OCI-LY7 (cell line): ENCODE measurements at regions not wholly inside any gene's neighbourhood (a gene's known extent, or its start where the extent isn't known, plus 50 kb on each side); places are given as distances from the start of the nearest gene placed in this dataset.

ENCODE experiments used
- EZH2phosphoT487 ChIP-seq: fragments of 200-600 bp; sonication (generic); IDR thresholded peaks from 2 replicates; pipeline ENCODE4 v1.6.1; 2018; ENCODE audit warnings: low read depth, borderline replicate concordance, mild to moderate bottlenecking, mixed run types, antibody characterized with exemption, low read length, moderate library complexity, mixed read lengths
- TF ChIP-seq, protein P1 (sequence below): fragments of 200-600 bp; sonication (generic); conservative IDR thresholded peaks from 2 replicates; pipeline ENCODE4 v1.5.1; 2014; ENCODE audit warnings: mild to moderate bottlenecking, antibody characterized with exemption, low read length, moderate library complexity, mixed read lengths

DNA sequence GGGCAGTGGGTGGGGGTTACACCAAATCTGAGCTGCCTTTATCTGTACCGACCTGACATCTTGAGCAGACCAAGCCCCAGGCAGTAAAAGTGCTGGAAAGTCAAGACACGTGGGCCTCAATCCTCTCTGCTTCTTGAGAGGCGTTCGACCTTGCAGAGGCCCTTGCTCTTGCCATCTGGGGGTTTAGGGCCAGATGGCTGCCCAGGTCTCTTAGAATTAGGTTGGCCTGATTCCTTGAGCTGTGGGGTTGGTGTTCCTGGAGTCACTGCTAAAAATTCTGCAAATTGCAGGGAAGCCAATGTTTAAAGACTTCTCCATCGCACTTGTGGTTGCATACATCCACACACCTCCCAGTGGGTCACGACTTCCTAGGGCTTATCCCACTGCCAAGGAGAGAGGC, 238.2 kb upstream of the ASIC2 start:
- TF ChIP-seq, protein P1, sequence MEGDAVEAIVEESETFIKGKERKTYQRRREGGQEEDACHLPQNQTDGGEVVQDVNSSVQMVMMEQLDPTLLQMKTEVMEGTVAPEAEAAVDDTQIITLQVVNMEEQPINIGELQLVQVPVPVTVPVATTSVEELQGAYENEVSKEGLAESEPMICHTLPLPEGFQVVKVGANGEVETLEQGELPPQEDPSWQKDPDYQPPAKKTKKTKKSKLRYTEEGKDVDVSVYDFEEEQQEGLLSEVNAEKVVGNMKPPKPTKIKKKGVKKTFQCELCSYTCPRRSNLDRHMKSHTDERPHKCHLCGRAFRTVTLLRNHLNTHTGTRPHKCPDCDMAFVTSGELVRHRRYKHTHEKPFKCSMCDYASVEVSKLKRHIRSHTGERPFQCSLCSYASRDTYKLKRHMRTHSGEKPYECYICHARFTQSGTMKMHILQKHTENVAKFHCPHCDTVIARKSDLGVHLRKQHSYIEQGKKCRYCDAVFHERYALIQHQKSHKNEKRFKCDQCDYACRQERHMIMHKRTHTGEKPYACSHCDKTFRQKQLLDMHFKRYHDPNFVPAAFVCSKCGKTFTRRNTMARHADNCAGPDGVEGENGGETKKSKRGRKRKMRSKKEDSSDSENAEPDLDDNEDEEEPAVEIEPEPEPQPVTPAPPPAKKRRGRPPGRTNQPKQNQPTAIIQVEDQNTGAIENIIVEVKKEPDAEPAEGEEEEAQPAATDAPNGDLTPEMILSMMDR = no peak
- no peak for TF ChIP-seq EZH2phosphoT487
